HG03039 (cell line): ENCODE measurements at regions not wholly inside any gene's neighbourhood (a gene's known extent, or its start where the extent isn't known, plus 50 kb on each side); places are given as distances from the start of the nearest gene placed in this dataset.

Source experiments
- ATAC-seq: cut with Tn5 transposase; IDR thresholded peaks from one replicate; pipeline ENCODE4 v1.9.1; 2021; ENCODE audit warnings: mild to moderate bottlenecking, moderate library complexity; ENCODE audit not compliant: unreplicated experiment

DNA sequence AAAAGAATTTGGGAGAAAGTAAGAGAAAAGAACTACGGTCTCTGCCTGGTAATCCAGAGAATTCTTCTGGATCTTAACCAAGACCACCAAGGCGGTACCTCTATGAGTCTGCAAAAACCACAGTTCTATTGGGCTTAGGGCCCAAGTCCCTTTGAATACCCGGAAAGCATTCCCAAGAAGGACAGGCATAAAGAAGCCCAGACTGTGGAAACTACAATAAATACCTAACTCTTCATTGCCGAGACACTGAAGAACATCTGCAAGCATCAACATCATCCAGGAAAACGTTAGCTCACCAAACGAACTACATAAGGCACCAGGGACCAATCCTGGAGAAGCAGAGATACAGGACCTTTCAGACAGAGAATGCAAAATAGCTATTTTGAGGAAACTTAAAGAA lies 162.3 kb upstream of the TMC3 start:
- ATAC-seq: no peak

DNA sequence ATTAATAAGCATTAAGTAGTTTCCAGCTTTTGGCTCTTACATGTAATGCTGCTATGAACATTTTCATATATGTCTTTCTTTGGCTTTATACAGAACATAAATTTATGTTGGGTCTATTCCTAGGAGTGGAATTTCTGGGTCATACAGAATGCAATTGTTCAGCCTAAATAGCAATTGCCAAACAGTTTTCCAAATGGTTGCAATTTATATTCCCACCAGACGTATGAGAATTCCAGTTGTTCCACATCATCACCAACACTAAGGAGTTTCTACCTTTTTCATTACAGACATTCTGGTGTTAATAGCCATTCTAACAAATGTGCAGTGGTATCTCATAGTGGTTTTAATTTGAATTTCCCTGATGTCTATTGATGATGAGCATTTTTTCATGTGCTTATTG lies 160.1 kb upstream of the TMC3 start:
- ATAC-seq: no peak

DNA sequence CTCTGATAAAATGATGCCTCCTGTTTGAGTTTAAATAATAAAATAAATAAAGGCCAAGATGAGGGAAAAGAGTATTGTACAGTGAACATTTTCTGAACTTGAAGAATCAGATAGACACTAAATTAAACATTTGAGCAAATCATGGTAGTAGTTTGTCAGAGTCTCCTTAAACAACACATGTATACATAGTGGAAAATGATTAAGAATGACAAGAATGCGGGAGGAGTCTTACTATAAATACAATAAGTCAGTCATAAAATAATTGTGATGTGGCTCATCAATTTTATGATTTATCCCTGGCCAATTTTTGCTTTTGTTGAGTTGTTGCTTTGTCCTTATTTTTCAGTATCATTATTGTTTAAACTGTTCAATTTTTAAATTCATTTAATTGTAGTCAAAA lies 158.0 kb upstream of the TMC3 start:
- ATAC-seq: no peak

DNA sequence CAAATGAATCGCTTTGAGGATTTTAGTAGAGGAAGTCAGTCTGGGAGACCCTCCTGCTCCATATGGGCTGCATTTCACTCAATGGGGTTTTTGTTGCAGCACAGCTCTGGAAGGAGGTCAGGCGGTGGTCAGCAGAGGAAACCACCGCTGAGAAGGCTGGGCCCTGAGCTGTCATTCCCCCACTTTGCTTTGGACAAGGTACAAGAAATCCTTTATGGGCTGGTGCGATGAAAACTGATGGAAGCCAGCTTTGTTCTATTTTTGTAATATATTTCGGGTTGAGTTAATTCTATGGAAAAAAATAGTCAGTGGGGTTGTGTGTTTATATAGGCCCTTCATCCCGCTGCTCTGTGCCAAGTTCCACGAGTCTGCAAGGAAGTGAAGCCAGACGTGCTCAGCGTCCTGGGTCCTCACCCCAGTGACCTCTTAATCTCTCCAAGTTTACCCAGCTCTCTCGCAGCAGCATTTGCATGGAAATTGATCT lies 157.1 kb upstream of the TMC3 start:
- ATAC-seq: no peak

DNA sequence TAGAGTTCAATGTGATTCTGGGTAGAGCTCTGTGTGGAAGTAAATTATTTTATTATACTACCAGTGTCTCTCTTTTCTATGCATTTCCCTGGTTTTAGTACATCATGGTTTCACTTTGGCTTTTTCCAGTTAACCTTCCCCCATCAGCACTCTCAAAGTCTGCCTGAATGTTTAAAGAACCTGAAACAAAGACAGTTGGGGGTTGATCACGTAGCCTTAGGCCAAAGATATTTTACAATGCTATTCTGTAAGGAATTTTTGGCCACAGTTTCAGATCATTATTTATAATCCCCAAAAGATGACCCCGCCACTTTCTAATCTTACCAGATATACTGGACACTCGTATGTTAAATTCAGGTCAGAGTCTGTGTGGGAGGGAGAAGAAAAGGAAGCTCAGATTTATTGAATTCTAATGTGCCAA lies 156.3 kb upstream of the TMC3 start:
- ATAC-seq: no peak

DNA sequence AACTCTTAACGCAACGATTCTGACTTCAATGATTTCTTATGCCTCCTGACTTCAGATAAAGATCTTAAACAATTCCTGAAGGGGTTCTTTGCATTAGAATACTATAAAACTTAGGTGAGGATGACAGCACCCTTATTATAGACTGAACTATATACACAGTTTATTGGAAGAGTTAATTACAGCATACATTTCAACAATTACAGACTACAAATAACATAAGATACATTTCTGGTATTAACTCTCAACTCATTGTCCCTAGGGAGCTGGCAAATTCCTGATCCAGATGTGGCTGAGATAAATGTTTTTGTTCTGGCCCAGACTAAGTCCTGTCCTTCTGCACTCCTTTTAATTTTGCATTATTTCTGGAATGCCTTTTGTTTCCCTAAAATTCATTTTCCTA lies 155.5 kb upstream of the TMC3 start:
- ATAC-seq: no peak

DNA sequence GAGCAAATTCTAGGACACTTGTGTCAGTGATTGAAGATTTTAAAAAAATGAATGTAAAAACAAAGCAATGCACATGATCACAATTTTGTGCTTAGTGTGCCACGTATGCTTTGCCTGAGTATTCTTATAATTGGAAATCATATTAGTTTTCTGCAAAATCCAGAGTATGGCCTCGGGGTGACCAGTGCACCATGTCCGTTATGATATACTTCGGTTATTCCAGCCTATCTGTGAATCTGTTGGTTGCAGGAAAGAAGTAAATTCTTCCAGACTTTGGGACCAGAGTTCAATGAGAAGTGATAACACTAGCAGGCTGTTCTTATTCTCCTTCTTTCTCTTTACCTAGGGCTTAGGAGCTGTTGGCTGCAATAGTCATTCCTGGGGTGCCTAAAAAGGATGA lies 152.0 kb upstream of the TMC3 start:
- ATAC-seq: no peak

DNA sequence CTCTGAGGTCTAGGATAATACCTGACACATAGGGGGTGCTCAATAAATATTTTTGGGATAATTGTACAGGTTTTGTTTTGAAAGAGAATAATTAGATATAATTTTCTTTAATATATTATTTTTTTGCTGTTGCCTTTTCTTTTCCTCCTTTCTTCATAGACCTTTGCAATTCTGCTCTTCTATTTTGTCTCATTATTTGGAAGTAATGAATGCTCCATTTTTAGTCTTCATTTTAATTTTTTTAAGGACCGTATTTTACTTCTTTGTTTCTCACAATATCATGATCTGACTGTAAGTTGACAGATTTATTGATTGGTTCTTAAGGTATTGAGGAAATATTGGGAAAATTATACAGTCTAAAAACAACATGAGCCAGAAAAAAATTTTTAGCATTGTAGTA lies 150.5 kb upstream of the TMC3 start:
- no peak for ATAC-seq

DNA sequence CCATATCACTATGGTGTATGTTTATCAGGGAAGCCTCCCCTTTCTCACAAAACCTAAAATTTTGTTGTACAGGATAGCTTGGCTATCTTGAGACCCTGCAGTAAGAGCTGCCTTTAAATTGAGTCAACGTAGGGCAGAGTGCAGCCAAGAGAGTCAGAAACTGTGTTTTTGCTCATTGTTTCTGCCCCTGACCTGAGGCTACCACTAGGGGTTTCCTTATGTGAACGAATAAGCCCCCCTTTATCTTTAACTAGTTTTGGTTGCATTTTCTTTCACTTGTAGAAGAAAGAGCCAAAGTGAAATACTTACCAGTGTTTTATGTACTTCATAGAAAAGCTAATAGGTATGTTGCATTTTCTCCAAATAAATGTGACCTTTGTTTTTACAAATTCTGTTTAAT lies 149.9 kb upstream of the TMC3 start:
- no peak for ATAC-seq

DNA sequence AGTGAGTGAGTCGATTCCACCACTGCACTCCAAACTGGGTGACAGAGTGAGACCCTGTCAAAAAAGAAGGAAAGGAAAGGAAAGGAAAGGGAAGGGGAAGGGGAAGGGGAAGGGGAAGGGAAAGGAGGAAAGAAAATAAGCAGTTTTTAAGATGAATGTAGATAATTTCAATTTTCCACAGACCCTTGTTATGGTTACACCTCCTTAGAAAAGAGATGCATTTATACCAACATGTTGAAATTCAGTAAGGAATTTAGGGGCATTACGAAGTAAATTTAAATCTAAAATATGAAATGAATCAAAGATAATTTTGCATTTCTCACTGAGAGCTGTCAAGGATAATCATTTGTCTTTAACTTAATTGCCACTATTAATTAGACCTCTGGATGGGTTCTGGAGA lies 146.5 kb upstream of the TMC3 start:
- no peak for ATAC-seq

DNA sequence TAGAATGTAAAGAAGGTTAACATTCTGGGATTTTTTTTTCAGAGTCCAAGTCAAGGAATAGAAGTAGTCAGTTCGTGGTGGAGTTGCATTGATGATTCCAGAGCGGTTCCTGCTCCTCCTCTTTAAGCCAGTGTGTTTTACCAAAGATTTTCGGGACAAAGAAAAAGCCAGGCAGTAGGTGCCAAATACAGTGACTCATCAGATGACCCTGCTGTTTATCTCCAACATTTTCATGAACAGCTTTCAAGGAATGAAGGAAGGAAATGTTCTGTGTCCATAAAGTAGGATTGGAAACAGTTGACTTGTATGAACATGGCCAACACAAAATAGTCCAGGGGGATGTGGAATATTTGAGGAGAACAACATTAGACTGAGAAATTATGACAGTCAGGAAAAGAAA lies 142.4 kb upstream of the TMC3 start:
- ATAC-seq: no peak

DNA sequence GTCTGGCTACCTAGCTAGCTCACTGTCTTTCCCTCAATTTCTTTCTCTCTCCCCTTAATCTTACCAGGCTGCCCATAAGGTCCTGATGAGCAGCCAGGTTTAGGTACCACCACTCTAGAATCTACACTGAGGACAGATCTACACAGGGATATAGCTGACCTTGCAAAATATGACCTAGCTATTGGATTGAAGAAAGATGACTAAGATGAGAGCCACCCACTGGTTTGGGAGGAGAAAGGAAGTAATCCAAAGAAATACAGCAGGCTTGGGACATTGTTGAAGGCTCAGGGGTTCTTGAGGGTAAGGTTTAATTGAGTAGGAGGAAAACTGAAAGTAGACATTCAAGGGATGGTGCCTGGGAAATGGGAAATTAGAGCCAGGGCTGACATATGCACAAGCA lies 142.0 kb upstream of the TMC3 start:
- no peak for ATAC-seq

DNA sequence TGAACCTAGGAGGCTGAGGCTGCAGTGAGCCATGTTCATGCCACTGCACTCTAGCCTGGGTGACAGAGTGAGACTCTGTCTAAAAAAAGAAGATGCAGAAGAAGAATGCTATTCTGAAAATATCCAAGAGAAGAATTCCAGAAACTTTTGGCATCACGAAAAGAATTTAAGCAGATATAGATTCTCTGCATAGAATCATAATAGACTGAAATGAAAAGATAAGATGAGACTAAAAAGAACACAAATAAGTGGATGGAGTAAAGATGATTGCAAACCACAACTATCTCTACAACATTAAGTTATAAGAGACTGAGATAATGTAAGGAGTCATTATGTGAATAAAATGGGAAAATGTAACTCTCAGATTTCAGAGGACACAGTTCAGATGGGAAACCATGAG lies 140.7 kb upstream of the TMC3 start:
- no peak for ATAC-seq

DNA sequence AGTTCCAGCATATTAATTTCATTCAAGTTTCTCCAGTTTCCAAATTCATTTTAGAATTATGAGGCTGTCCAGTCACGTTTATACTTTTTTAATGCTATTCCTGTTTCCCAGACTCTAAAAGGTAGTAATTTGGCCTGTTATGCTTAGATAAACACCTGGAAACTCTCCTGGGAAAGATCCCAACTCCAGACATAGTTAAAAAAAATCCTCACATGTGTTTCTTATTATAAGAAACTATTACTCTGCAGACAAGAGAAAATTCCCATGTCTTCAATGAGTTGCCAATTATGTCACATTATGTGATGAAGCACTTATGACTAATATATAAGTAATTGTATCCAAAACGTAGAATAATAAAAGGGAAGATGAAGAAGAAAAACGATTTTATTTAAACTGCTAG lies 137.1 kb upstream of the TMC3 start:
- no peak for ATAC-seq

DNA sequence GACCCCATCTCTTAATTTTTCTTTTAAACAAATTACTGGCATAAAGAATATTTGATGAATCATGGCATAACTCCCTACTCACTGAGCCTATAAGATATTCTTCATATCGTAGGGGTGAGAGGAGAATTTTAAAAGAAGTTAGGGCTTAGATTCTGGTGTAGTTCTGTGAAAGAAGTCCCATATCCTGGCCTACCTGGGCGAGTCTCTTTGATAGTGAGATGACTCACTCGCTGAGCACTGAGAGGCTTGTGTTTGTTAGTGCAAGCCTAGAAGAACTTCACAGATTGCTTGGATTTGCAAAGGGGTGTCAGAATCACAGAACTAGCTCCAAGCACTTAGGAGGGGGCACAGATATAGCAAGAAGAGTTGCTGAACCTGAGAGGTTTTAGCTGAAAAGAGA lies 133.8 kb upstream of the TMC3 start:
- no peak for ATAC-seq

DNA sequence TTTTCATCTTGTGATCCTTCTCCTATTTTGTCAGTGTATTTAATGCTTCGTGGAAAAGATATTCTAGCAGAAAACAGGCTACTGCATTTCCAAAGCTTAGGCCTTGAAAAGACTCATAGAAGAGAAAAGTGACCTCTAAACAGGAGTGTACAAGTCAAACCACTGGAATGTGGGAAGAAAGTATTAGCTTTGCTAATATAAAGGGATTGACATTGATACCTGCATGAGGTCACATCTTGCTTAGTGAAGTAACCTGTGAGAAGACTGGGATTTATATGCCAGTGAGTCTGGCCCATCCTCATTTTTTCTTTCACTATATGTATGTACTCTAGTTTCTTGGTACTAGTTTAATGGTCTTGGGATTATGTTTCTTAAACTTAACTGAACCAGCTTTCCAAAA lies 132.9 kb upstream of the TMC3 start:
- no peak for ATAC-seq

DNA sequence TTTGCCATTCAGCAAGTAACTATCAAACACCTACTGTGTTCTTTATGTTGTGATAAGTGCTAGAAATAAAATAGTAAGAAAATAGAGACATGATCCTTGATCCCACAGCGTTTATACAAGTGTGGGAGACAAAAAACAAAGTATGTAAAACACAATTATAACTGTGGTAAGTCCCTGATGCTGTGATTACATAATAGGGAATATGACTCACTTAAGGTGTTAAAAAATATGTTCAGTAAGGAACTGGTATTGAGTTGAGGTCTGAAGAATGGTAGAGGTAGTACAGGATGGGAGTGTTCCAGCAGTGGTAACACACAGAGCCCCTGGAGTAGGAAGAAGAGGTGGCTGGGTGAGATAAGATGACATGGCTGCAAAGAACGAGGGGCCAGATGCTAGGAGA lies 132.1 kb upstream of the TMC3 start:
- ATAC-seq: no peak

DNA sequence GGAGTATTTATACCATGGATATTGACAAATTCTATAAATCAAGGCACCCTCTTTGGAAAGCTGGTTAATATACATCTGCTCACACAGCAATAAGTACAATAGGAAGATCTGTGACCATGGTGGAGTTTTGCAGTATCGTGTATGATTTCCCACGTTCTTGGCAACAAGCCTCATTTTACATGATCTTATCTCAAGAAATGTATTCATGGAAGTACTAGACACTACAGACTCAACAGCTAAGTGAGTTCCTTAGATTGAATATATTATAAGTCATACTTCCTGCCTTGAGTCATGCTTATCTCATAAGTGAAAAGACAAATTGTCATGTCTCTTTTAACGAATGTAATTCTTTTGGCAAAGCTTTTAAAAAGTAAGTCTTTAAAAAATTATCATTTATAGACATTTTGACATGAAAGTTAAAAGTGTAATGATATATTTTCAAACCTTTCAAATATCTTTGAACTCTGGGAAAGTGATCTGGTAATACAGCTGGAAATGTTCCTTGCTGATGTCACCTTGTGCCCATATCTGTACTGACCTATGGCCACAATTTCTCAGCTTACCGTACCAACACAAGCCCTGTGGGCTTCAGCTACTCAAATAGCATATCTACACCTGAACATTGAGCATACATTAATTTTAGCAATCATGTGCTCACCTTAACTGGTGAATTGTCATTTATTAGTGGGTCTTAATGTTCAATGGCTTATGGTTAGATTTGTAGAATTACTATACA lies 130.3 kb upstream of the TMC3 start:
- no peak for ATAC-seq

DNA sequence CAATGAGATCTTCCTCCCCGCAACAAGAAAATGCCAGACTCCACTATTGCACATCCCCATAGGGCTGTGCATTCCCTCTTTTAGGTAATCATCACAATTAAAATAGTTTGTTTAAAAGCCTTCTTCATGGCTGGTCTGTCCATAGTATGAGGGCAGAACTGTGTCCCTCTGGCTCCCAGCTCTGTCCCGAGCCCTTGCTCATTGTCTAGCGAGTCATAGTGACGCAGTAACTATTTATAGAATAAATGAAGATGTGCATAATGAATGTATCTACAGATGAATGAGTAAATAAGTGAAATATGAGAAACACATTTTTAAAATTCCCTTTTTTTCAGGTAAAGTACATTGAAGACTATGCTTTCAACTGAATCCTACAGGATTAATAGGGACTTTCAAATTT lies 128.4 kb upstream of the TMC3 start:
- ATAC-seq: no peak

DNA sequence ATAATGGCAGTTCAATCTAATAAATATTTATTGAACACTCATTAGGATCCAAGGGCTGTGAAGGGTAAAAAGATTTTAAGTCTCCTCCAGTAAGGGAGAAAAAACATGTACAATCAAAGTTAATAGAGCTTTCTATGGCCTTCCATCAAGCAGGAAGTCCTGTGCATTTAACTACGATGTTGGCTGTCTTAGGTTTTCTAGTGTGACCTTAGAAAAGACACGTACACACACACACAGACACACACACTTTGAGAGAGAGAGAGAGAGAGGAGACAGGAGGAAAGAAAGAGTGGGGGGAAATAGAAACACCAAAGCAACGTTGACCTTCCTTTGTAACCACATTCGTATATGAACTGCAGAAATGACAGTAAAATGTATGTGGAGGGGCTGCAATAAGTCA lies 126.1 kb upstream of the TMC3 start:
- no peak for ATAC-seq

DNA sequence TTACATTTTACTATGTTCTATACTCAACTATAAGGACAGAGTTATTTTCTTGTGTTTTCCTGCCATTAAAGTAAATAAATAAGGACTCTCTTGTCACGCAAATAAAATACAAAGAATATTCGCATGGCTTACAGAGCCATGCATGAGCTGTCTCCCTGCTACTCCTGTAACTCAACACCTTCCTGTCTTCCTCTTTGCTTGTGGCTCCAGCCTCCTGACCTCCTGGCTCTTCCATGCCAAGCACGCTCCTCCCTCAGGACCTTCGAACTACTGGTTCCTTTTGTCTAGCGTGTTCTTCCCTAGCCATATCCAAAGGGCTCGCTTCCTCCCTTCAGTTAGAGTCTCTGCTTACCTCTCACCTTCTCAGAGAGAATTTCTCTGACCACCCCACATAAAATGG lies 124.3 kb upstream of the TMC3 start:
- ATAC-seq: no peak

DNA sequence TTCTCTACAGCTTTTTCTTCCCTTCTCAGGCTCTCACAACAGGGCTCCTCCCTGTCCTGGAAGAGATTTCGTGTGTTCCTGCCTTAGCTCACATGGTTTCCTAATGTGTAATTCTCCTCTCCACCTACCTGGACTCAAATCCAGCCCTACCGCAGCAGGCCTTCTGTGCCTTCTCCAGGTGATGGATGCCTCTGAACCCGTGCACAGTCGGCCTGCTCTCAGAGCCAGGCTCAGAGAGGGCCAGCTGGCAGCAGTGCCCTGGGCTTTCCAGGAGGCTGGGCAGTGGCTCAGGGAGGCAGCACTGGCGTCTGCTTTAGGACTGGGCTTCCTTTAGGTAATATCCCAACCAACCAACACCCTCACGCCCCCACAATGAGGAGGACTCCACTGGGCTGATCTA lies 123.2 kb upstream of the TMC3 start:
- no peak for ATAC-seq

DNA sequence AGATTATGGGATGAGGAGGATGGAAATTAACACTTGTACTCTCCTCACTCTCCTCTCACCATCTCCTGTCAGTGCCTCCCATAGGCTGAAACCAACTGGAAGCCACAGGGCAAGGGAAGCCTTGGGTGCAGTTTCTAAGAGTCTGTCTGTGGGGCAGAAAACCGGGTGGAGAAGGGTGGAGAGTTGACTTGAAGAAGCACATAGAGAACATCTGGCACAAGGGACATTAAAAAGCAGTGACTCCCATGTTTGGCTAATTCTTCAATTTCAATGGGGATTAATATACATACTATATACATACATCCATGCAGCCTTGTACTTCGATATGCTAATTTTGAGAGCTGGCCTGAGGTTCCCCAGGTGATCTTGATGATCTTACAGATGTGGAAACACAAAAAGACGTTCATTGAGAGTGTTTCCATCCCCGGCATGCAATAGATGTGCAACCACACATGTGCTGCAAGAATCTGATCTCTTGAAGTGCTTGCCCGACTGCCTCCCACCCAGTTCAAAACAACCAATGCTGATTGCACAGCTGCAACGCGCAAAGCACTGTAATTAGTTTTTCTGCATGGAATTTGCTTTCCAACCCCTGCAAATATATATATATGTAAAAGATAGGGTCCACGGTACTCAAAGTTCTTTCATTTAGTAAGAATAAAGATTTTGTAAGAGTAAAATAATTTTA lies 121.9 kb upstream of the TMC3 start:
- ATAC-seq: no peak
